AG10803 (cell line): ENCODE measurements at regions not wholly inside any gene's neighbourhood (a gene's known extent, or its start where the extent isn't known, plus 50 kb on each side); places are given as distances from the start of the nearest gene placed in this dataset.

Experiments
- DNase-seq: peaks from one replicate; pipeline ENCODE4 v3.0.0; 2010; ENCODE audit warnings: low read depth
- H3K4me3 ChIP-seq: 2 replicates; pipeline ENCODE4 v1.5.1; 2011; ENCODE audit warnings: mild to moderate bottlenecking, low read length, control low read depth
- TF ChIP-seq, protein P1 (sequence below): conservative IDR thresholded peaks from 2 replicates; pipeline ENCODE4 v1.5.1; 2011; ENCODE audit warnings: mild to moderate bottlenecking, low read length, control low read depth, inconsistent platforms

DNA sequence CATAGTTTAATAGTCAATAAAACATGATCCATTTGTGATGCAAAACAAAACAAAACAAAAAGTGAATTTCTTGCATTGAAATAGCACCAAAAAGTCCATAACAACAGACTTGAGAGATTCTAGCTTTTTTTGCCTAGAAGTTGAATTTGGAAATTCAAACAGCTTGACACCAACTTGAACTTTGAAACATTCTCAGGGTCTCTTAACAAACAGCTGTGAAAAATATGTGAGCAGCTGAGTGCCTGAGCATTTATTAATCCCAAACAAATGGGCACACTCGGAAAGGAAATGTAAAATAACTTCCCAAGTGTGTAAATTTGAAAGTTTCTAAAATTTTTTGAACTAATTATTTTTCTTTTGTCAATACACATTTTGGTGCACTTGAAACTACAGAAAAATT lies 56.0 kb upstream of the HMHB1 start:
- H3K4me3 ChIP-seq: no peak overlapping the region
- TF ChIP-seq, protein P1, sequence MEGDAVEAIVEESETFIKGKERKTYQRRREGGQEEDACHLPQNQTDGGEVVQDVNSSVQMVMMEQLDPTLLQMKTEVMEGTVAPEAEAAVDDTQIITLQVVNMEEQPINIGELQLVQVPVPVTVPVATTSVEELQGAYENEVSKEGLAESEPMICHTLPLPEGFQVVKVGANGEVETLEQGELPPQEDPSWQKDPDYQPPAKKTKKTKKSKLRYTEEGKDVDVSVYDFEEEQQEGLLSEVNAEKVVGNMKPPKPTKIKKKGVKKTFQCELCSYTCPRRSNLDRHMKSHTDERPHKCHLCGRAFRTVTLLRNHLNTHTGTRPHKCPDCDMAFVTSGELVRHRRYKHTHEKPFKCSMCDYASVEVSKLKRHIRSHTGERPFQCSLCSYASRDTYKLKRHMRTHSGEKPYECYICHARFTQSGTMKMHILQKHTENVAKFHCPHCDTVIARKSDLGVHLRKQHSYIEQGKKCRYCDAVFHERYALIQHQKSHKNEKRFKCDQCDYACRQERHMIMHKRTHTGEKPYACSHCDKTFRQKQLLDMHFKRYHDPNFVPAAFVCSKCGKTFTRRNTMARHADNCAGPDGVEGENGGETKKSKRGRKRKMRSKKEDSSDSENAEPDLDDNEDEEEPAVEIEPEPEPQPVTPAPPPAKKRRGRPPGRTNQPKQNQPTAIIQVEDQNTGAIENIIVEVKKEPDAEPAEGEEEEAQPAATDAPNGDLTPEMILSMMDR: no peak
- no peak for DNase-seq

DNA sequence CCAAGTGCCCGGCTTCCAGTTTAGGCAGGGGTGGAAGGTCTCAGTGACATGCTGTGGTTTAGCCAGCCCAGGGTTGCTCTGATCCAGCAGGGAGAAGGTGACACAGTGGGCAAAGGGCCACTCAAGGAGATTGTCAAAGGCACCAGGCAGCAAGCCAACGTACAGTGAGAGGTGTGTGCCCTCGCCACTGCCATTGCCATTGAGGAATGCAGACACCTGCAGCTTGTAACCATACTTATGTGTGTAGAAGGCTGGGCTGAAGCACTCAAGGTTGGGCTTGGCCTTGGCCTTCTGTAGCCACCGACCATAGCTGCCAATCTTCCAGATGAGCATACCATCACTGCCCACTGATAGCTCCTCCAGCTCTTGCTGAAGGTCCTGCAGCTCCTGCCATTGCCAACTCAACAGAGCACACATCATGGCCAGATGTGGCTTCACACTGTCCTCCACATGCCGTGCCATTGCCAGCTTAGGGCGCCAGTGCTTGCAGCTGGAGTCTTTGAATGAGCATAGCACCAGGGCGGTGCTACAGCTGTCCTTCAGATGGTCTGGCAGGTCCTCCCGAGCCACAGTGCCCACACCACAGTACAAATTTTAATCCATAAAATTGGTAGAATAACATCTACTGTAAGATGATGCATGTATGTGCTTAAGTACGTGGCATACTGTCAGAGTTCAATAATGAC lies 59.7 kb upstream of the HMHB1 start:
- no peak for DNase-seq
- TF ChIP-seq, protein P1: no peak
- no peak overlapping the region for H3K4me3 ChIP-seq

DNA sequence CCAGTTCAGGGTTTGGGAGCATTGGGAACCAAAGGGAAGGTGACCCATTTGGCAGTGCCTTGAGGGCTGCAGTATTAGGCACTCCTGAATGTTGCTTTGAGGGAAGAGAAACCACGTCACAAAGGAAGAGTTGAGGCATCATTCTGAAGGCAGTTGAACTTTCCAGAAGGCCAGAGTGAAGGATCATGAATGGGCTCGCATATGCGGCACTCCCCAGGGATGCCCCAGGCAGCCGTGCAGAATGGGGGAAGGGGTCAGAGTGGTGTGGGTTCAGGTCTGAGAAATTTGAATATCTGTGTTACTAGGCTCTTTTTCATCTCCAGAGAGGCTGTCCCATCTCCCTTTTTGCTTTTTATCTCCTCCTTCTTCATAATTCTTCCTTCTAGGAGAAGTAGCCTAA lies 60.6 kb upstream of the HMHB1 start:
- DNase-seq: no peak
- H3K4me3 ChIP-seq: no peak overlapping the region
- TF ChIP-seq, protein P1: no peak

DNA sequence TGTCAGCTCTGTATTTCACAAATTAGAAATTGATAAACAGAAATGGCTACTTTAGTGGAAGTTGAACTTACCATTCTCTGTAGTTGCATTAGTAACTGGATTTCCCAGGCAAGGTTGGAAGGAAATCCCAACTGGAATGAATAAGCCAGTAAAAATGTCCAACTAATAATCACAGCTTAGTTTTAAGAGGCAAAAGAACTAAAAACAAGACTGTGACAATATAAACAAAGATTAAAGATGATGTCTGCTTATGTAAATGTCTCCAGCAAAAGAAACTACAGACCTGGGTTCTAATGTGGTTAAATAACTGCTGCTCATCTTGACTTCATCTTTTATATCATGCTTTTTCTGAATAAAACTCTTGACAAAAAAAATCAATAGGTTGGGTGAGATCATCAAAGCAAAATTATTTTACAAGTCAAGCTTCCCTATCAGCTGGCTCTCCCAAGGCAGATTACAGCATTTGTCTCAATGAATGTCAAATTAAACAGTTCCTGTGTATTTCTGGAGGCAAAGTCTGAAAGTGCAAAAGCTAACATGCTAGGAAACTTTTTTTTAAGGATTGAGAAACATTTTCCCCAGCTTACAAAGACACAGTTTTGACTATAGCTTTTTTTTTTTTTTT lies 62.3 kb upstream of the HMHB1 start:
- TF ChIP-seq, protein P1: no peak
- H3K4me3 ChIP-seq: no peak overlapping the region

DNA sequence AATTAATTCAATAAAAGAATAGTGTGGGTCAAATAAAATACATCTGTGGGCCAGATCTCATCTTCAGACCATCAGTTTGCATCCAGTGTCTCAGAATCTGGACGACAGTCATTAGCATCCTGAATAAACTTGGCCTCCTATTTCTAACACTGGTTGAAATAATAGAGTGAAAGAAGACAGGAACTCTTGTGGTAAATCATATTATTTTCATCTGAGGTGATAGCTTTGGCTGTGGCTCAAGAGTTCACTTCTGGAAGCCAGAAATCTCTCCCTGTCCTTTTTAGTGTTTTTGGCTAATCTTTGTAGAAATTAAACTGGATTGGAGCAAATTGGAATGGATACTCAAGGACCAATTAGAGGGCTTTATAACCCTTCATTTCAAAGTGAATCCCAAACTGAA lies 63.4 kb upstream of the HMHB1 start:
- no peak for DNase-seq
- TF ChIP-seq, protein P1: no peak
- H3K4me3 ChIP-seq: no peak overlapping the region

More for the DNA sequence above, 62.3 kb upstream of the HMHB1 start:
- no peak for DNase-seq

DNA sequence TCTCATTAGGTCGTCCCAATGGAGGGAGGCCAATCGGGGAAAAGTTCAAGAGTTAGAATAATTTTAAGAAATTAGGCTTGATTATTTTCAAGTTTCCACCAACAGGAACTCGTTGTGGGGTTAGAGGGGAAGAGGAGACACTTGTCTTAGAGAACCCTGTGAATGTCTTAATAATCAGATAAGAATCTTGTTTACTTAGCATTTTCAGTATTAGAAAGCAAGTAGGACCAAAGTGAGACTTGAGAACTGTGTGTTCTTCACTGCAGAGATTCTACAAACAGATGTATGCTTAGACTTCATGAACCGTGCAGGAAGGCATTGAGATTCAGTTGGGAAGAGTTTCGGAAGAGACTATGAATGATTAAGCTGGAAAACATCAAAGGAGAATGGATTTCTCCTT lies 69.0 kb upstream of the HMHB1 start:
- H3K4me3 ChIP-seq: no peak overlapping the region
- DNase-seq: no peak
- TF ChIP-seq, protein P1: no peak

DNA sequence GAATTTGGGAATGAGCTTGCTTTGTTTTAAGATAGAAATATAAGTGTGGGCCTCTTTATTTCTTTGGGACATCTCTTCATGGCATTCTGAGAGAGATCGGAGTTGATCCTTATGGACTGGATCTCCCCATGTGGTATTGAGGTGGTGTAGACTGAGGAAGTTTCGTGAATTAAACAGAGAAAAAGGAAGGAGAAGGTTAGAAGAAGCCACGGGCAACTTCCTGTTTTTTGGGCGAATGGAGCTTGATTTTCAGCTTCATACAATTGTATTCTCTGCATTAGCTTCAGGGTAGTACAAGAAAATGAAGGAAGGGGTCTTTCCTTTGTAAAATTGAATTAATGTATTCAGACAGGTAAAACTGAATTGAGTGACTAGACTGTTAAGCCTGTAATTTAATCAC lies 70.5 kb upstream of the HMHB1 start:
- H3K4me3 ChIP-seq: no peak overlapping the region
- TF ChIP-seq, protein P1: no peak
- DNase-seq: no peak
